Activated naive CD4-positive, alpha-beta T cell treated with anti-CD3 and anti-CD28 coated beads, Interleukin-2, amount 50 U/mL, for 24 hours (primary cell): ENCODE measurements at regions not wholly inside any gene's neighbourhood (a gene's known extent, or its start where the extent isn't known, plus 50 kb on each side); places are given as distances from the start of the nearest gene placed in this dataset.
"Not testable (repeated sequence)": the region's sequence is repeated elsewhere in the genome, so short reads cannot be mapped to it uniquely, and the experiment has no call there.

Experiments
- H3K27ac Mint-ChIP-seq: one replicate; pipeline ENCODE4 v1.8.0; 2021; ENCODE audit warnings: mild to moderate bottlenecking, mixed read lengths
- H3K27me3 Mint-ChIP-seq: one replicate; pipeline ENCODE4 v1.8.0; 2021; ENCODE audit warnings: mixed read lengths
- H3K36me3 Mint-ChIP-seq: one replicate; pipeline ENCODE4 v1.8.0; 2021; ENCODE audit warnings: mixed read lengths
- H3K4me1 Mint-ChIP-seq: one replicate; pipeline ENCODE4 v1.8.0; 2021; ENCODE audit warnings: mixed read lengths
- H3K4me3 Mint-ChIP-seq: one replicate; pipeline ENCODE4 v1.8.0; 2021; ENCODE audit warnings: mild to moderate bottlenecking, mixed read lengths
- H3K9me3 Mint-ChIP-seq: one replicate; pipeline ENCODE4 v1.8.0; 2021; ENCODE audit warnings: mixed read lengths

DNA sequence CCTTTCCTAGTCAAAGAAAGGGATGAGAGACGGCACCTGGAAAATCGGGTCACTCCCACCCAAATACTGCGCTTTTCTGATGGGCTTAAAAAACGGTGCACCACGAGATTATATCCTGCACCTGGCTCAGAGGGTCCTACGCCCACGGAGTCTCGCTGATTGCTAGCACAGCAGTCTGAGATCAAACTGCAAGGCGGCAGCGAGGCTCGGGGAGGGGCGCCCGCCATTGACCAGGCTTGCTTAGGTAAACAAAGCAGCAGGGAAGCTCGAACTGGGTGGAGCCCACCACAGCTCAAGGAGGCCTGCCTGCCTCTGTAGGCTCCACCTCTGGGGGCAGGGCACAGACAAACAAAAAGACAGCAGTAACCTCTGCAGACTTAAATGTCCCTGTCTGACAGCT lies 309.9 kb downstream of the KIF20B start:
- not testable (repeated sequence) for H3K27ac Mint-ChIP-seq, H3K36me3 Mint-ChIP-seq, H3K4me3 Mint-ChIP-seq, H3K9me3 Mint-ChIP-seq, H3K27me3 Mint-ChIP-seq, H3K4me1 Mint-ChIP-seq

DNA sequence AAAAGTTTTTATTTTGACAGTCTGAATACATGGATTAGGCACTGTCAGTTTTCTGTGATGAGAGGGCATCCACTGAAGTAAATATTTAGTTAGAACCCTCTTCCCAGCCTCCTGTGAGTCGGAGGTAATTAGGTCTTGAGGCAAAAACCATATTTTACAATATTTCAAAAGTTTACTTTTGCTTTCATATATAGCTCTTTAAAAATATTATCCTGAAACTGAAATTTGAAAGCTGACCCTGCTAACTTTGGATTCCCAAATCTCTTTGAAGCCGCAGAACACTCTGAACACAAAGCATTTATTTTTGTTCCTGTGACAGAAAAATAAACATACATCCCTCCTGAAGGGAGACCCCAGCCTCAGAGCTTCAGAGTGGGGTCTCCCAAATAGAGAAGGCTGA lies 317.4 kb downstream of the KIF20B start:
- H3K36me3 Mint-ChIP-seq: no peaks in the 10 kb centered on the region
- H3K27ac Mint-ChIP-seq: no peak overlapping the region
- peaks cover 1% of the 10 kb centered on the region for H3K27me3 Mint-ChIP-seq
- H3K9me3 Mint-ChIP-seq: no peaks in the 10 kb centered on the region
- H3K4me3 Mint-ChIP-seq: no peak overlapping the region
- no peaks in the 10 kb centered on the region for H3K4me1 Mint-ChIP-seq

DNA sequence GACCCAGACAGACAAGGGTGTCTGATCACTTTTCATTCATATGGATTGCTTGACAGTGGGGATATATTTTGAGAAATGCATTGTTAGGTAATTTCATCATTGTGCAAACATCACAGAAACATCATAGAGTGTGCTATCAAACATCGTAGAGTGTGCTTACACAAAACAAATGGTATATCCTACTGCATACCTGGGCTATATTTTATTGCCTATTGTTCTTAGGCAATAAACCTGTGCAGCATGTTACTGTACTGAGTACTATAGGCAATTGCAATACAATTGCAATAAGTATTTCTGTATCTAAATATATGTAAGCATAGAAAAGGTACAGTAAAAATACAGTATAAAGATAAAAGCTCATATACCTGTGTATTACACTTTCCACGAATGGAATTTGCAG lies 319.1 kb downstream of the KIF20B start:
- H3K4me1 Mint-ChIP-seq: no peaks in the 10 kb centered on the region
- no peaks in the 10 kb centered on the region for H3K9me3 Mint-ChIP-seq
- no peak overlapping the region for H3K4me3 Mint-ChIP-seq
- no peaks in the 10 kb centered on the region for H3K36me3 Mint-ChIP-seq
- no peak overlapping the region for H3K27ac Mint-ChIP-seq
- H3K27me3 Mint-ChIP-seq: peaks cover 3% of the 10 kb centered on the region

DNA sequence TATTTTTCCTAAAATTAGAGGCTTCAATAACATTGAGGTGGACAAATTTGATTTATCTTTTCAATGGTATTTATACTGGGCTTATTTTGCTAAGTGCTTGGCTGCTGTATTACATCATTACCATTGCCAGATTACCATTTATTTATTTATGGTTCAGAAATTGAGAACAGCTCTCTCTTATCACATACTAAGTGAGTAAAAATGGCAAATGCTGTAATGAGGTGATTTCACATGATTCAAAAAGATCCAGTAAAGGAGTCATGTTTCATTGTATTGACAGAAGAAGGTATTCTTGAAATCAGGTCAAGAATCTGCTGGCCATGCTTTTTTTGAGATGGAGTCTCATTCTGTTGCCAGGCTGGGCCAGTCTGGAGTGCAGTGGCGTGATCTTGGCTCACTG lies 322.6 kb downstream of the KIF20B start:
- no peaks in the 10 kb centered on the region for H3K9me3 Mint-ChIP-seq

DNA sequence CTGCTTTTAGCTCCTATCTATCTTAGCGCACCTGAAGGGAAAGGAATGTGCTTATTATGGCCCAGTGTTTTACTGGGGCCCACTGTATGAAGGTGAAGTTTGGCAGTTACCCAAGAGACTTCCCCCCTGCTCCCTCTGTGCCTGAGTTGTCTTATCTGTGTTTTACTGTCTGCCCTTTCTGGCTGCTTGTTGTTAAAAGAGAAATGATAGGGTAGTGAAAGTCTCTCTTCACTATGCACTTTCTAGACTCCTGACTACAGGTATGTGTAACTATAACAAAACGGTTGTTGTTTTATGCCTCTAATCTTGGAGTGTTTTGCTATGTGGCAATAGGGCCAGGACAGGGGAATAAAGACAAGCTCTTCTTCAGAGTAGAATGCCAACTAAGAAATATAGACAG lies 326.9 kb downstream of the KIF20B start:
- no peaks in the 10 kb centered on the region for H3K4me1 Mint-ChIP-seq
- H3K4me3 Mint-ChIP-seq: no peak overlapping the region
- H3K36me3 Mint-ChIP-seq: no peaks in the 10 kb centered on the region
- peaks cover 6% of the 10 kb centered on the region for H3K9me3 Mint-ChIP-seq
- no peak overlapping the region for H3K27ac Mint-ChIP-seq
- H3K27me3 Mint-ChIP-seq: peaks cover 2% of the 10 kb centered on the region

More for the DNA sequence above, 322.6 kb downstream of the KIF20B start:
- H3K4me3 Mint-ChIP-seq: no peak overlapping the region
- no peaks in the 10 kb centered on the region for H3K36me3 Mint-ChIP-seq
- no peaks in the 10 kb centered on the region for H3K4me1 Mint-ChIP-seq
- H3K27me3 Mint-ChIP-seq: peaks cover 3% of the 10 kb centered on the region
- no peak overlapping the region for H3K27ac Mint-ChIP-seq

DNA sequence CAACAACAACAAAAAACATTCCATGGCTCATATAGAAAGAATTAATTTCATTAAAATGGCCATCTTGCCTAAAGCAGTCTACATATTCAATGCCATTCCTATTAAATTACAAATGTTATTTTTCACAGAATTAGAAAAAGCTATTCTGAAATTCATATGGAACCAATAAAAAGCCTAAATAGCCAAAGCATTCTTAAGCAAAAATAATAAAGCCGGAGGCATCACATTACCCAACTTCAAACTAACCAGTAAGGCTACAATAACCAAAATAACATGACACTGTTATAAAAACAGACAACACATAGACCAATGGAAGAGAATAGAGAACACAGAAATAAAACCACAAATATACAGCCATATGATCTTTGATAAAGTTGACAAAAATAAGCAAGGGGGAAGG lies 330.4 kb downstream of the KIF20B start:
- no peaks in the 10 kb centered on the region for H3K4me1 Mint-ChIP-seq
- peaks cover 6% of the 10 kb centered on the region for H3K9me3 Mint-ChIP-seq
- H3K27me3 Mint-ChIP-seq: no peaks in the 10 kb centered on the region
- H3K27ac Mint-ChIP-seq: no peak overlapping the region
- H3K36me3 Mint-ChIP-seq: peaks cover 2% of the 10 kb centered on the region
- no peak overlapping the region for H3K4me3 Mint-ChIP-seq

DNA sequence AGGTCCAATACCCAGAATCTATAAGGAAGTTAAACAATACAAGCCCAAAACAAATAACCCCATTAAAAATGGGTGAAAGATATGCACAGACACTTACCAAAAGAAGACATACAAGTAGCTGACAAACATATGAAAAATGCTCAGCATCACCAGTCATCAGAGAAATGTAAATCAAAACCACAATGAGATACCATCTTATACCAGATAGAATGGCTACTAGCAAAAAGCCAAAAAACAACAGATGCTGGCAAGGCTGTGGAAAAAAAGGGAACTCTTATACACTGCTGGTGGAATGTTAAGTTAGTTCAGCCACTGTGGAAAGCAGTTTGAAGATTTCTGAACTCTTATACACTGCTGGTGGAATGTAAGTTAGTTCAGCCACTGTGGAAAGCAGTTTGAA lies 331.1 kb downstream of the KIF20B start:
- Mint-ChIP-seq H3K4me3 (no peak overlapping the region), H3K4me1 (no peaks in the 10 kb centered on the region), H3K9me3 (peaks cover 6% of the 10 kb centered on the region), H3K27ac (no peak overlapping the region), H3K36me3 (peaks cover 2% of the 10 kb centered on the region), H3K27me3 (no peaks in the 10 kb centered on the region)

DNA sequence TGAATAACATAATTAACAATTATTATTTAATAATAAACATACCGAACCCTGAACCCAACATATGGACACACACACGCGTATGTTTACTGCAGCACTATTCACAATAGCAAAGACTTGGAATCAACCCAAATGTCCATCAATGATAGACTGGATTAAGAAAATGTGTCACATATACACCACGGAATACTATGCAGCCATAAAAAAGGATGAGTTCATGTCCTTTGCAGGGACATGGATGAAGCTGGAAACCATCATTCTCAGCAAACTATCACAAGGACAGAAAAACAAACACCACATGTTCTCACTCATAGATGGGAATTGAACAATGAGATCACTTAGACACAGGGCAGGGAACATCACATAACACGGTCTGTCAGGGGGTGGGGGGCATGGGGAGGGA lies 333.5 kb downstream of the KIF20B start:
- not testable (repeated sequence) for H3K9me3 Mint-ChIP-seq, H3K4me1 Mint-ChIP-seq, H3K4me3 Mint-ChIP-seq, H3K36me3 Mint-ChIP-seq, H3K27ac Mint-ChIP-seq, H3K27me3 Mint-ChIP-seq

DNA sequence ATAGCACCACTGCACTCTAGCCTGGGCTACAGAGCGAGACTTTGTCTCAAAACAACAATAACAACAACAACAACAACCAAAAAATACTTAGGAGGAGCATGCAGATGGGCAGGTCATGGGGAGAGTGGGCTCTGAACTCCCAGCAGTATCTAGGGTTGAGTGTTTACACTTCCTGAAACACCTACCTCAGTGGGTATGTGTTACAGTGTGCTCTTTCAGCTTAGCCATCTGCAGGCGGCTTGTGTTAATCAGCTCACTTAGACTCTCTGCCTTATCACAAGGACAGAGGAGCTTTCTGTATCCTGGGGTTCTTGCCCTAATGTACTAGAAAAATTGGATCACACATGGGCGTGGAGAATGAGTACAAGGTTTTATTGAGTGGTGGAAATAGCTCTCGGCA lies 340.2 kb downstream of the KIF20B start:
- Mint-ChIP-seq H3K4me1 (no peaks in the 10 kb centered on the region), H3K4me3 (no peak overlapping the region), H3K36me3 (no peaks in the 10 kb centered on the region), H3K27me3 (peaks cover 2% of the 10 kb centered on the region), H3K27ac (no peak overlapping the region), H3K9me3 (no peaks in the 10 kb centered on the region)

DNA sequence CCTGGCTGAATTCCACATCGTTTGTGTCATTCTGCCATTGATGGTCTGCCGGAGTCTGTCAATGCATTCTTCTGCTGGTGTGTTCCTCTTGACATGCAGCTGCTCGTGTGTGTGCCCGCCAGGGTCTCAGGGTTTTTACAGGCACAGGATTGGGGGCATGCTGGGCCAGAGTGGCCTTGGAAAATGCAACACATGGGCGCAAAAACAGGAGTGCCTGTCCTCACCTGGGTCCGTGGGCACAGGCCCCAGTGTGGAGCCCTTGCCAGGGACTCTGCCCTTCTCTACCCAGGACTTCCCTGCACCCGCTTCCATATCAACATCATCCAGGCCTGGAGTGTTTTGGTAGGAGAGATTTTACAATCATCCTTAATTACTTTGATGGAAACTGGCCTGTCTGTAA lies 340.7 kb downstream of the KIF20B start:
- Mint-ChIP-seq H3K27ac (no peak overlapping the region), H3K27me3 (peaks cover 2% of the 10 kb centered on the region), H3K4me3 (no peak overlapping the region), H3K9me3 (no peaks in the 10 kb centered on the region), H3K36me3 (no peaks in the 10 kb centered on the region), H3K4me1 (no peaks in the 10 kb centered on the region)

DNA sequence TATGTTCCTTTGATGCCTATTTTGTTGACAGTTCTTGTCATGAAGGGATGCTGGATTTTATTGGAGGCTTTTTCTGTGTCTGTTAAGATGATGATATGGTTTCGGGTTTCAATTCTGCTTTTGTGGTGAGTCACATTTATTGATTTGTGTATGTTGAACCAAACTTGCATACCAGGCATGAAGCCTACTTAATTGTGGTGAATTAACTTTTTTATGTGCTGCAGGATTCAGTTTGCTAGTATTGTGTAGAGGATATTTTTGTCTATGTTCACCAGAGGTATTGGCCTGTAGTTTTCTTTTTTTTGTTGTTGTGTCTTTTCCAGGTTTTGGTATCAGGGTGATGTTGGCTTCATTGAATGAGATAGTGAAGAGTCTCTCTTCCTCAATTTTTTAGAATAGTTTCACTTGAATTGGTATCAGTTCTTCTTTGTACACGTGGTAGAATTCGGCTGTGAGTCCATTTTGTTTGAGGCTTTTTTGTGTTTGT lies 345.9 kb downstream of the KIF20B start:
- H3K36me3 Mint-ChIP-seq: no peaks in the 10 kb centered on the region
- peaks cover 6% of the 10 kb centered on the region for H3K27me3 Mint-ChIP-seq
- no peaks in the 10 kb centered on the region for H3K4me1 Mint-ChIP-seq
- H3K9me3 Mint-ChIP-seq: peaks cover 8% of the 10 kb centered on the region
- no peak overlapping the region for H3K27ac Mint-ChIP-seq
- H3K4me3 Mint-ChIP-seq: no peak overlapping the region

DNA sequence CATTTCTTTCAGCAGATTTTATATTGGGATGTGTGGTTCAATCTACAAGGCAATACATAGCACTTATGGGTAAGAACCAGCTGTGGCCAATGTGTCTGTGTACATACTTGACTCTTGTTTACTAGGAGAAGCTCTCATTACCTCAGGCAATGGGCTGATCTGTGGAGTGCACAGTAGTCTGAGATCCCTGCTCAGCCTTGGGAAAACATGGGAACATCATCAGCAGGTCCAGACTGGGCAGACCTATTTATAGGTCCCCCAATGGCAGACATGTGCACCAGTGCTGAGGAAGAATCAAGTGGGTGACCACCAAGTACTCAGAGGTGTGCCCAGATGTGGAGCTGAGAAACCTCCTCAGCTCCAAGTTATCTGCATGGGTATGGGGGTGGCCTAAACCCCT lies 349.7 kb downstream of the KIF20B start:
- H3K9me3 Mint-ChIP-seq: peaks cover 8% of the 10 kb centered on the region
- H3K4me1 Mint-ChIP-seq: no peaks in the 10 kb centered on the region
- H3K27me3 Mint-ChIP-seq: peaks cover 16% of the 10 kb centered on the region
- H3K4me3 Mint-ChIP-seq: no peak overlapping the region
- no peaks in the 10 kb centered on the region for H3K36me3 Mint-ChIP-seq
- H3K27ac Mint-ChIP-seq: no peak overlapping the region

DNA sequence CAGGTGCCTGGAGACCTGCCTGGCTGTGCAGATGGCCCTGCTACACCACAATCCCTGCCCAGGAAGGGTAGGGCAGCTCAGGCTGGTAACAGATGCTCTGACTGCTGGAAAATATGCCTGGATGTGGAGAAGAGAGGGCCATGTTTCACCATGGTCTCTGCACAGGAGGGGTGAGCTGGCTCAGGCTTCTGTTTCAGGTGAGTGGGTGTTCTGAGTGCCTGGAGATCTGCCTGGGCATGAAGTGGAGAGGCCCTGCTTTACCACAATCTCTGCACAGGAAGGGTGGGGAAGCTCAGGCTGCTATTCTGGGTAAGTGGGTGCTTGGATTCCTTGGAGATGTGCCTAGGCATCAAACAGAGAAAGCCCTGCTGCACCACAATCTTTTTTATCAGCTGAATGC lies 350.1 kb downstream of the KIF20B start:
- Mint-ChIP-seq H3K4me3 (no peak overlapping the region), H3K4me1 (no peaks in the 10 kb centered on the region), H3K27me3 (peaks cover 16% of the 10 kb centered on the region), H3K27ac (no peak overlapping the region), H3K36me3 (no peaks in the 10 kb centered on the region), H3K9me3 (peaks cover 8% of the 10 kb centered on the region)

DNA sequence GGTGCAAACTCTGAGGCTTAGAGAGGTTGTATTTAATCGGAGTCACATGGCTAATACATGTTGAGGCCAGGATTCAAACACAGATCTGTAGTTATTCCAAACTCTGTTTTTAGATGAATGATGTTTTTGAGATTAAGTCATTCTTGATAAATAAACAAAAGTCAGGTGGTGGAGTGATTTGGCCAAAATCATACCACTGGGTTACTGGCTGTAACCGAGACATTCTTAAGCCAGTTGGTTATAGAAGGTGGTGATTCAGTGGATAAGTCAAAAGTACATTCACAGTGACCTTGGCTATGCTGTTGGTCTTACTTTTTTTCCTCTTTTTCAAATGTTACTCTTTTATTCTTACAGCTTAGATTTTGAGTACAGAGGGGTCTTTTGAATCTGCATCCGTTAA lies 361.4 kb downstream of the KIF20B start:
- H3K4me3 Mint-ChIP-seq: no peak overlapping the region
- no peaks in the 10 kb centered on the region for H3K36me3 Mint-ChIP-seq
- no peaks in the 10 kb centered on the region for H3K9me3 Mint-ChIP-seq

DNA sequence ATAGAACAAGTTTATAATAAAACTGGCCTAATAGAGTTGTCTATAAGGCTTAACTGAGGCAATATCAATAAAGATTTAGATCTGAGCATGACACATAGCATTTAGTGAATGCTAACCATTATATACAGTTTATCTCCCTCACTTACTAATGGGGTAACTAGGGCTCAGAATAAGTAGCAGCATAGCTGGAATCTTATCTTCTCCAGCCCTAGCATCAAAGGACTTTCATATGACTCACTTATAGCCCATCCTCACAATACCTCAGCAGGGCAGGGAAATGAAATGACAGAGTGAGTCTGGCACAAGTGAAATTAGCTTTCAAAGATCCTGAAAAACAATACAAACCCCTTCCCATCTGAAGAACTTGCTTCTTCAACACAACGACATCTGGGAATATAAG lies 362.9 kb downstream of the KIF20B start:
- Mint-ChIP-seq H3K27ac (no peak overlapping the region), H3K4me3 (no peak overlapping the region), H3K9me3 (no peaks in the 10 kb centered on the region), H3K4me1 (no peaks in the 10 kb centered on the region), H3K36me3 (no peaks in the 10 kb centered on the region), H3K27me3 (no peaks in the 10 kb centered on the region)

More for the DNA sequence above, 361.4 kb downstream of the KIF20B start:
- no peaks in the 10 kb centered on the region for H3K4me1 Mint-ChIP-seq
- H3K27ac Mint-ChIP-seq: no peak overlapping the region
- H3K27me3 Mint-ChIP-seq: no peaks in the 10 kb centered on the region

DNA sequence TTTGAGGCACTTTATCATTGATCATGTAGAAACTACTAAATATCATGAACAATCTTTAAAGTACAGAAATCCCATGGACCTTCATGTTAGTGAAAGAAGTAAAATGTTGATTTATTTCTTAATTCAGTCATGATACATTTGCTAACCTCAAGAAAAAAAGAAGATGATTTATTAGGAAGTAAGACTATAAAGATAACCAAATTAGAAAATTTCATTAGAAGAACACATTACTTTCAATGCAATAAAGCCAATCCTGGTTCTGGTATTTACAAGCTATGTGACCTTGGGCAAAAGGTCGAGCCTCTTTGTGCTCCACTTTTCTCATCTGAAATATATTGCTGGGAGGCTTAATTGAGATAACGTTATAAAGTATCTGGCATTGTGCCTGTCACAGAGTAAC lies 365.0 kb downstream of the KIF20B start:
- Mint-ChIP-seq H3K27me3 (no peaks in the 10 kb centered on the region), H3K9me3 (no peaks in the 10 kb centered on the region), H3K36me3 (no peaks in the 10 kb centered on the region), H3K4me1 (no peaks in the 10 kb centered on the region), H3K27ac (no peak overlapping the region), H3K4me3 (no peak overlapping the region)

DNA sequence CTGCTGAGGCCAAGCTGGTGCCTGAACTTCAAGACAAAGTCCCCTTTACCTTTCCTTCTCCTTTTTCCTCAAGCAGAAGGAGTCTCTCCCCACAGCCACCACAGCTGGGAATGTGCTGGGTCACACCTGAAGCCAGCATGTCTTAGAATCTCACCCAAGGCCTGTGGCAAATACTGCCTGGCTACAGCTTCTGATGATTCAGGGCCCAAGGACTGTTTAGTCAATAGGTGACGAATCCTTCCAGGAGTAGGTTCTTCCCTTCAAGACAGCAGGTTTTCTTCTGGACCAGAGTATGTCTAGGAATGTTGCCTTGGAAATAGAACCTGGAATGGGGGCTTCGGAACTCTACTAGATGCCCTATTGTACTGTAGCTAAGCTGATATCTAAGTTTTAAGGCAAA lies 374.6 kb downstream of the KIF20B start:
- H3K4me3 Mint-ChIP-seq: no peak overlapping the region
- no peaks in the 10 kb centered on the region for H3K9me3 Mint-ChIP-seq
- no peaks in the 10 kb centered on the region for H3K36me3 Mint-ChIP-seq
- no peak overlapping the region for H3K27ac Mint-ChIP-seq
- H3K27me3 Mint-ChIP-seq: peaks cover 11% of the 10 kb centered on the region
- H3K4me1 Mint-ChIP-seq: no peaks in the 10 kb centered on the region
